RWPE2 (cell line): ENCODE measurements at regions not wholly inside any gene's neighbourhood (a gene's known extent, or its start where the extent isn't known, plus 50 kb on each side); places are given as distances from the start of the nearest gene placed in this dataset.

Experiments used
- ATAC-seq: fragments of 200-7000 bp; cut with Tn5 transposase; 3 replicates; pipeline ENCODE4 v1.9.1; 2021; ENCODE audit warnings: low read depth
- DNase-seq: peaks from one replicate; pipeline ENCODE4 v3.0.0-alpha.2; 2020; ENCODE audit warnings: low spot score
- H3K27ac ChIP-seq: fragments of 450-650 bp; 2 replicates; pipeline ENCODE4 v1.5.1; 2017; ENCODE audit warnings: mild to moderate bottlenecking; ENCODE audit not compliant: poor library complexity, severe bottlenecking
- H3K27me3 ChIP-seq: fragments of 250-450 bp; sonication (Bioruptor Pico); 2 replicates; pipeline ENCODE4 v1.5.1; 2021; ENCODE audit warnings: mild to moderate bottlenecking, moderate library complexity; ENCODE audit not compliant: insufficient read depth, poor library complexity, severe bottlenecking
- H3K36me3 ChIP-seq: fragments of 250-450 bp; sonication (Bioruptor Pico); 2 replicates; pipeline ENCODE4 v1.5.1; 2020; ENCODE audit warnings: low read depth, mild to moderate bottlenecking, moderate library complexity
- H3K4me1 ChIP-seq: fragments of 250-450 bp; sonication (Bioruptor Pico); 2 replicates; pipeline ENCODE4 v1.5.1; 2021; ENCODE audit warnings: mild to moderate bottlenecking, moderate library complexity; ENCODE audit not compliant: insufficient read depth, poor library complexity, severe bottlenecking
- H3K4me3 ChIP-seq: fragments of 250-450 bp; sonication (Bioruptor Pico); 2 replicates; pipeline ENCODE4 v1.5.1; 2021; ENCODE audit warnings: mild to moderate bottlenecking, moderate library complexity; ENCODE audit not compliant: severe bottlenecking
- H3K9me3 ChIP-seq: fragments of 250-450 bp; sonication (Bioruptor Pico); 2 replicates; pipeline ENCODE4 v1.5.1; 2021; ENCODE audit warnings: mild to moderate bottlenecking, moderate library complexity; ENCODE audit not compliant: severe bottlenecking
- CTCF ChIP-seq: fragments of 450-650 bp; IDR thresholded peaks from one replicate; pipeline ENCODE4 v1.5.1; 2017; ENCODE audit warnings: mild to moderate bottlenecking, moderate library complexity; ENCODE audit not compliant: poor library complexity, severe bottlenecking

DNA sequence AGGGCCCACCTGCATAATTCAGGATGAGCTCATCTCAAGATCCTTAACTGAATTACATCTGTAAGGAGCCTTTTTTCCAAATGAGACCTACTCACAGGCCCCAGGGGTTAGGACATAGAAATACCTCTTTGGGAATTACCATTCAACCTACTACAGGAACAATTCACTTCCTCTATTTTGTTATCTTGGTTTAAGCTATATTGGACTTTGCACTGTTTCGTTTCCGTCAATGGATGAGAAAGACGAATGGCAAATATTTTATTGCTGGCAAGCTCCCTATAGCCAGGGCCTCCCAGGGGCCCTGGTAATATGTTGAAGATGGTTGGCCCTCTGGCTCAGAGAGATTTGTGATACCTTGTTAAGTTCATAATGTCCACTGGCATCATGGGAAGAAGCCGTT is 384.2 kb upstream of the DUSP10 start:
- Histone ChIP-seq H3K4me3 (no peak overlapping the region), H3K36me3 (no peaks in the 10 kb centered on the region), H3K27ac (no peak overlapping the region), H3K9me3 (no peaks in the 10 kb centered on the region), H3K27me3 (no peaks in the 10 kb centered on the region), H3K4me1 (no peaks in the 10 kb centered on the region)
- no peak for TF ChIP-seq CTCF
- no peak for DNase-seq
- ATAC-seq, result no peak

DNA sequence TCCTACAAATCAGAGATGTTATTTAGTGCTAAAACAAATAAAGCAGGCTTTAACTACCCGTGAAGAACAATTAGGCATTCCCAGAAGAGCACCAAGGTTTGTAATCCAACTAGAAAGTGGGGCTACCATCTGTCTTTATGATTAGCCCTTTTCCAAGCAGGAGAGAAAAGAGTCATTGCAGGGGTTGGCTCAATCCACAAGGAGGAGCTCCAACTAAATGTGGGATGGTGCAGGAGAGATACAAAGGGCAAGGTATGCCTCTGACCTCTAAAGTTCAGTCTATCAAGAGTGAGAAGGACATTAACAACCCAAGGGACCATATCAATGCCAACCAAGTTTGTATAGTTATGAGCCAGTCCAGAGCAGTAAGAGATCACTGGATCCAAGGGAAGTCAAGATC is 382.7 kb upstream of the DUSP10 start:
- no peak for DNase-seq

GRCh38 chr1:222123111-222123510 is 381.2 kb upstream of the DUSP10 start:
- no peaks in the 10 kb centered on the region for H3K27me3 ChIP-seq
- no peaks in the 10 kb centered on the region for H3K4me1 ChIP-seq
- no peaks in the 10 kb centered on the region for H3K36me3 ChIP-seq
- no peak overlapping the region for H3K27ac ChIP-seq
- DNase-seq (no peak), ATAC-seq (no peak)
- H3K9me3 ChIP-seq, result no peaks in the 10 kb centered on the region
- H3K4me3 ChIP-seq, result no peak overlapping the region
- no peak for TF ChIP-seq CTCF

More for the DNA sequence above, 382.7 kb upstream of the DUSP10 start:
- no peaks in the 10 kb centered on the region for H3K4me1 ChIP-seq
- H3K27me3 ChIP-seq, result no peaks in the 10 kb centered on the region
- ATAC-seq, result no peak
- H3K9me3 ChIP-seq, result no peaks in the 10 kb centered on the region
- H3K27ac ChIP-seq, result no peak overlapping the region
- no peak for TF ChIP-seq CTCF
- H3K36me3 ChIP-seq, result no peaks in the 10 kb centered on the region
- no peak overlapping the region for H3K4me3 ChIP-seq

GRCh38 chr1:222117809-222118208 is 375.9 kb upstream of the DUSP10 start:
- Histone ChIP-seq H3K4me1 (no peaks in the 10 kb centered on the region), H3K27me3 (no peaks in the 10 kb centered on the region), H3K9me3 (no peaks in the 10 kb centered on the region), H3K4me3 (no peak overlapping the region), H3K36me3 (no peaks in the 10 kb centered on the region), H3K27ac (no peak overlapping the region)
- no peak for TF ChIP-seq CTCF
- ATAC-seq, result no peak
- DNase-seq, result no peak

- H3K9me3 ChIP-seq, result no peaks in the 10 kb centered on the region
- H3K27ac ChIP-seq, result no peak overlapping the region
- H3K4me1 ChIP-seq, result no peaks in the 10 kb centered on the region
- TF ChIP-seq CTCF, result no peak
- H3K36me3 ChIP-seq, result no peaks in the 10 kb centered on the region
- DNase-seq (no peak), ATAC-seq (no peak)
- H3K27me3 ChIP-seq, result no peaks in the 10 kb centered on the region
- H3K4me3 ChIP-seq, result no peak overlapping the region
These were observed 372.8 kb upstream of the DUSP10 start for GRCh38 chr1:222114536-222115156.
